ENCODE measurements at regions not wholly inside any gene's neighbourhood (a gene's known extent, or its start where the extent isn't known, plus 50 kb on each side); places are given as distances from the start of the nearest gene placed in this dataset.

DNA sequence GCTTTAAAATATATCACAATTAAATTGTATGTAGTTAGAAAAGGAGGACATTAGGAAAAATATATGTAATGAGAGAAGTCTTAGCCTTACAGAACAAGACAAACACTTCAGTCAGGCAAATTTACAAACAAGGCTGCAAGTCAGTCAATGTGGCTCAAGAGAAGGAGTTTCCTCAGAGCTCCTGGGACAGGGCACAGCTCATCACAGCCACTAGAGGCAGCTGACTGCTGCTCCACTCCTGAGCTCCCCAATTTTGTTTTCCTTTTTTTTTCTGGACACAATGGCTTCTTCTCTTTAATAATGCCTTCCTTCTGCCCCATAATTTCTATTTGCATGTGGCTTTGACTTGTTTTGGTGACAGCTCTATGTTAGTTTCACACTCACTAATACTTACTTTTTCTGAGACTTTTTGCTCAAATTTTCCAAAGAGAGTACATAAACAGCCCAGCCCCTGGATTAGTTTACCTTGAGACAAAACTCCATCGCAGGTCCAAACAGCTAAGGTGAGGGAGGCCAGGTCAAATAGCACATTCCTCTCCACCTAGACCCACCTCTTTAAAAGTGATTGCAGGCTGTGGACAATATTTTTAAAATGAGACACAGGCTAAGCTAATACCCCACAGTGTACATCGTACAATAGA, 850.4 kb upstream of the FRG1 start:
- TF ChIP-seq, protein P1, sequence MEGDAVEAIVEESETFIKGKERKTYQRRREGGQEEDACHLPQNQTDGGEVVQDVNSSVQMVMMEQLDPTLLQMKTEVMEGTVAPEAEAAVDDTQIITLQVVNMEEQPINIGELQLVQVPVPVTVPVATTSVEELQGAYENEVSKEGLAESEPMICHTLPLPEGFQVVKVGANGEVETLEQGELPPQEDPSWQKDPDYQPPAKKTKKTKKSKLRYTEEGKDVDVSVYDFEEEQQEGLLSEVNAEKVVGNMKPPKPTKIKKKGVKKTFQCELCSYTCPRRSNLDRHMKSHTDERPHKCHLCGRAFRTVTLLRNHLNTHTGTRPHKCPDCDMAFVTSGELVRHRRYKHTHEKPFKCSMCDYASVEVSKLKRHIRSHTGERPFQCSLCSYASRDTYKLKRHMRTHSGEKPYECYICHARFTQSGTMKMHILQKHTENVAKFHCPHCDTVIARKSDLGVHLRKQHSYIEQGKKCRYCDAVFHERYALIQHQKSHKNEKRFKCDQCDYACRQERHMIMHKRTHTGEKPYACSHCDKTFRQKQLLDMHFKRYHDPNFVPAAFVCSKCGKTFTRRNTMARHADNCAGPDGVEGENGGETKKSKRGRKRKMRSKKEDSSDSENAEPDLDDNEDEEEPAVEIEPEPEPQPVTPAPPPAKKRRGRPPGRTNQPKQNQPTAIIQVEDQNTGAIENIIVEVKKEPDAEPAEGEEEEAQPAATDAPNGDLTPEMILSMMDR (IDR thresholded peaks at IDR 0.05) = no peak
- no peak for TF ChIP-seq POLR2A (IDR thresholded peaks at IDR 0.05)
